GM12873 (cell line): ENCODE measurements at regions not wholly inside any gene's neighbourhood (a gene's known extent, or its start where the extent isn't known, plus 50 kb on each side); places are given as distances from the start of the nearest gene placed in this dataset.

Experiments
- TF ChIP-seq, protein P1 (sequence below): IDR thresholded peaks from 2 replicates; pipeline ENCODE4 v1.5.1; 2012; ENCODE audit warnings: low read depth, mild to moderate bottlenecking, moderate library complexity, low read length, control low read depth; ENCODE audit not compliant: insufficient read depth; ENCODE audit errors: missing control alignments

DNA sequence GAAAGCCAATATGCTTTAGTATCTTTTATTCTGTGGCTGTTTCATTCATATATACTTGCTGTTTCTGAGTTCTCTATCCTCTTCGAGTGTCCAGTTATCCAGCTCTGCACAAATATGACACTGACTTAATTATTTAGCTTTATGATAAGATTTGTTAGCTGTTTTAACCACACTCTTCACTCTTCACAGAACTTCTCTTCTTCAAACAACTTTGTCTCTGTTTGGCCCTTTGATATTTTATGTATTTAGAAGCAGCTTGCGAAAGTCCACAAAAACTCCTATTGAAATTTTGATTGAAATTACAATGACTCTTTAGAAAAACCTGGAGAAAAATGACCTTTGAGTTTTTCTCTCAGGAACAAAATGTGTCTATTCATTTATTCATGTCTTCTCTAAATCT is 407.0 kb downstream of the CPS1 start:
- TF ChIP-seq, protein P1, sequence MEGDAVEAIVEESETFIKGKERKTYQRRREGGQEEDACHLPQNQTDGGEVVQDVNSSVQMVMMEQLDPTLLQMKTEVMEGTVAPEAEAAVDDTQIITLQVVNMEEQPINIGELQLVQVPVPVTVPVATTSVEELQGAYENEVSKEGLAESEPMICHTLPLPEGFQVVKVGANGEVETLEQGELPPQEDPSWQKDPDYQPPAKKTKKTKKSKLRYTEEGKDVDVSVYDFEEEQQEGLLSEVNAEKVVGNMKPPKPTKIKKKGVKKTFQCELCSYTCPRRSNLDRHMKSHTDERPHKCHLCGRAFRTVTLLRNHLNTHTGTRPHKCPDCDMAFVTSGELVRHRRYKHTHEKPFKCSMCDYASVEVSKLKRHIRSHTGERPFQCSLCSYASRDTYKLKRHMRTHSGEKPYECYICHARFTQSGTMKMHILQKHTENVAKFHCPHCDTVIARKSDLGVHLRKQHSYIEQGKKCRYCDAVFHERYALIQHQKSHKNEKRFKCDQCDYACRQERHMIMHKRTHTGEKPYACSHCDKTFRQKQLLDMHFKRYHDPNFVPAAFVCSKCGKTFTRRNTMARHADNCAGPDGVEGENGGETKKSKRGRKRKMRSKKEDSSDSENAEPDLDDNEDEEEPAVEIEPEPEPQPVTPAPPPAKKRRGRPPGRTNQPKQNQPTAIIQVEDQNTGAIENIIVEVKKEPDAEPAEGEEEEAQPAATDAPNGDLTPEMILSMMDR = no peak

DNA sequence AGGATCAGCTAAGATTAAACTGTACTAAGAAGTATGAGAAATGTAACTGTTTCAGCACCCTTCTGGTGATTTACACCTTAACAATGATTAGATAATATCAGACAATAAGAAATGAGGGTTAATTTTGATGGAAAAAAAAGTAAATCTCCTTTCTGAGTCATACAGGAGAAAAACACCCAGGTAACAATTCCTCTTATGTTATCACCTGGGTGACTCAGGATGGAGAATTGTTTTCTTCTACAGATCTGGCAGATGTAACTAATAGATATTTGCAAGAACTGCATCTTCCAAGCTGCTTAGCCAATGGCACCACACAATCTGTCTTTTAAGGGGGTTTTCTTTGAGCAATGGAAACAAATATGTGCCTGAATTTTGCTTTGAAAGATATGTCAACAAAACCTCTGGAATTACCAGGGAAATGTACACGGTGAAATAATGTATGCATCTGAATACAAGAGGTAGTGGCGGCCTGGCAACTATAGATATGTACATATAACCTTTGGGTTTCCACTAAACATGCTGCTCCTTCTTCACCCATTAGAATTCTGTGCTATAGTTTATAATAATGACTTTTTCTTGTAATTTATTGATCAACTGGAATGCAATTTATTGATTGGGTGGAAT is 407.9 kb downstream of the CPS1 start:
- TF ChIP-seq, protein P1 = no peak

DNA sequence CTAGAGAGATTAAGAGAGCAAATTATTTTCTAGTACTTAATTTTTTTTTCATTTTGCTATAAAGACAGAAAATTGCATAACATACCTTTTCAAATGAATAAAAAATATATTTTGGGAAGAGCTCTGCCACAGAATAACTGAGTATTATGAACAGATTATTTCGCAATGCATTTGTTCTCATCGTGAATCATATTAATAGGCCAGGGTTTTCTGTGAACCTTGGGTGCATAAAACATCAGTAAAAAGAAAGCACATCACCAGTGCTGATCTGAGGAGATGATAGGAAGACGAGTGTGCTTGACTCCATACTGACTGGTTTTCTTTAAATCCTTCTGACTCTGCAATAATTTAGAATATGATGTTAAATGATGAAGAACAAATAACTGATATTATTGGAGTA is 409.1 kb downstream of the CPS1 start:
- TF ChIP-seq, protein P1 = no peak

DNA sequence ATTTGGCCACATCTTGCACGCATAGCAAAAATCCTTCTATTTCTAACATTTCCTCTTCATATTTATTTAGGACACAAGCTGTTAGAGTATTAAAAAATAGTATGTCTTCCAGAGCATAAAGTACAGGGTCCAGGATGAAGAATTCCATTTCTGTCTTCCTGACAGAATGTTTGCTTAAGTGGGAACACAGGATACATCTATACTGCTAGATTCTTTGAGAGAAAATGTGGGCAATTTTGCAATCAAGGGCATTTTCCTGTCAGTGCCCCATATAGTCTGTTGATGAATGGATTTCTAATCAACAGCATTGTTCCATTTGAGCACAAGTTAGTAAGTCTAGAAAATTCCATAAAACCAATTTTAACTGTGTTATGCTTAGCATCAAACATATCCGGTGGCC is 409.9 kb downstream of the CPS1 start:
- TF ChIP-seq, protein P1 = no peak

DNA sequence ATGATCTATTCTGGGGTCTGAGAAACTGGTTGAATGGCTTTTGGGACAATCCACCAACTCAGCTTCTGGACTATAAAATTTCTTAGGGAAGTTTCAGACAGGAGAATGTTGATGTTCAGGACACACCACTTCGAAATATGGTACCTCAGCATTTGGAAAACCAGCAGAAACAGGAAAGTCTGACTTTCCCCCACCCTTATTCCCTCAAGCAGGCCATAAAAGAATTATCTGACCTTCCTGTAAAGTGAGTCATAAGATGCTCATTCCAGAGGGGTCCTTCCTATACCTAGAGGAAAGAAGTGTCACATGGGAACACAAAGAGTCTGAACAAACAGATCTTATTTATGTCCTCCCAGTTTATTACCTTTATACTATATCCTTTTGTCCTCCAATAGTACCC is 415.0 kb downstream of the CPS1 start:
- TF ChIP-seq, protein P1 = no peak

DNA sequence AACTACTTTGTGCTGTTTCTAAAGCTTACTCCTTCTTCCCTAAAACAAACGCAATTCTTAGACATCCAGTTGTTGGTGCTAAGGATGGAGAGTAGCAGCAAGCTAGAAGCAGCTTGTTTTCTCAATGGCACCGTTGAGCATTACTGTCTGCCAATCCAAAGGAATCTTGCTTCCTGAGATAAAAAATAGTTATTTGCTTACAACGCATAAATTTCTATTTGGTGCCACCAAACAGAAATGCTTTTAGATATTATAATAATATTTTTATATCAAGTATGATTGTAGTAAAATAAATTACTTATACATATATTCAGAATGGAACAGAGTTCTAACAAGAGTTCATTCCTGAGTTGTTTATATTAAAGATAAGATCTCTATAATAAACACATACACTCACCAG is 434.7 kb downstream of the CPS1 start:
- TF ChIP-seq, protein P1 = no peak

DNA sequence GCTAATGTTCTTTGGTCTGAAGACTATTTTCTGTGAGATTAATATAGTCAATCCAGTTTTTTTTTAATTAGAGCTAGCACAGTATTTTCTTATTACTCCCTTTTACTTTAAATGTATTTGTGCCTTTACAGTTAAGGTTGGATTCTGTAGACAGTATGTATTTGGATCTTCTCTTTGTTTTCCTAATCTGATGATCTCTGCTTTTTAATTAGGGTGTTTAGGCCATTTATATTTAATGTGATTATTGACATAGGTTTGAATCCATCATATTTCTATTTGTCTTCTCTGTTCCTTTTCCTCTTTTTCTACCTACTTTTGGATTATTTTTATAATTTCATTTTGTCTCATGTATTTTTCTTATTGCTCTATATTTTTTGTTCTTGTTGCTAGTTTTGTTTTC is 437.7 kb downstream of the CPS1 start:
- TF ChIP-seq, protein P1 = no peak
